NCI-H748 (cell line): ENCODE measurements at regions not wholly inside any gene's neighbourhood (a gene's known extent, or its start where the extent isn't known, plus 50 kb on each side); places are given as distances from the start of the nearest gene placed in this dataset.

Experiments
- DNase-seq: peaks from one replicate; lab custom pipeline; 2025; ENCODE audit not compliant: unreplicated experiment; lab: John Stamatoyannopoulos, UW

DNA sequence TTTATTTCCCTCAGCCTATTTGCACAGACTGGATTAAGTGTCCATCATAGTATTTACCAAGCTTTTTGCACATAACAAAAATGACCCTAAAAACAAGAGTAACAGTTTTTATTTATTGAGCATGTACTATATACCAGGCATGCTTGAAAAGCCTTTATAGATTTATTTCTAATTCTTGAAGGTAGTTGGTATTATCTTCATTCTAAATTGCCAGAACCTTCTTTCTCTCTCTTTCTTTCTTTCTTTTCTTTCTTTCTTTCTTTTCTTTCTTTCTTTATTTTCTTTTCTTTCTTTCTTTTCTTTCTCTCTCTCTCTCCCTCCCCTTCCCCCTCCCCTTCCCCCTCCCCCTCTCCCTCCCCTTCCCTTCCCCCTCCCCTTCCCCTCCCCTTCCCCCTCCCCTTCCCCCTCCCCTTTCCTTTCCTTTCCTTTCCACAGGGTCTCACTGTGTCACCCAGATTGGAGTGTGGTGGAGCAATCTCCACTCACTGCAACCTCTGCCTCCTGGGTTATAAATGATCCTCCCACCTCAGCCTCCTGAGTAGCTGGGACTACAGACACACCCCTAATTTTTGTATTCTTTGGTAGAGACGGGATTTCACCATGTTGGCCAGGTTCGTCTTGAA, 310.9 kb upstream of the RBFOX1 start:
- no peak for DNase-seq

DNA sequence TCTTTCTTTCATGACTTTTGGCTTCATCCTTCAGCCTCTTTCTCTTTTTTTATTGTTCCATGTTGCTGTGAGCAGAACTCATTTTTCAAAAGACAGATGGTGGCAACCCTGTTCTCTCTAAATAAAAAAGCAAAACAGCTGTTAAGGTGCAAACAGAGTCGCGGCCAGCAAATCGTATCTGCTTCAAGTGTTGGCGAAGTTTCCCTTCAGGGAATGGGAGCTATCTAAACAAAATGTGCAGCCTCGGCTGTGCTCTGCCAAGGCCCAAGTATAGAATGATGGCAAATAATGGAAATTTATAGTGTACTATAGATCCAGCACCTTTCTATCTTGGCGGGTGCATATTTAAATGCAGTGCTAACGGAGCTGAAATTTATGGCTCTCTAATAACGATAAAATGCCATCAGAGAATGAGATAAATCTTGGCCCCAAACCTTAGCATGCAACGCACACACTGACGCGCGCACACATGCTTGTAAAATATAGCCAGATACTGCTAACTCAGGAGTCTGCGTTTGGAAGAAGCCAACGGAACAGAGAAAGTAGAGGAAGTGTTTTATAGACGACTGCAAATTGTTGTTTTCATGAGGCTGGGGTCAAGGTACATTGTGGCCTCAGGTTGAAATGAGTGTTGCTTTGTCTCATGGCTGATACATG, 315.5 kb upstream of the RBFOX1 start:
- DNase-seq = no peak

DNA sequence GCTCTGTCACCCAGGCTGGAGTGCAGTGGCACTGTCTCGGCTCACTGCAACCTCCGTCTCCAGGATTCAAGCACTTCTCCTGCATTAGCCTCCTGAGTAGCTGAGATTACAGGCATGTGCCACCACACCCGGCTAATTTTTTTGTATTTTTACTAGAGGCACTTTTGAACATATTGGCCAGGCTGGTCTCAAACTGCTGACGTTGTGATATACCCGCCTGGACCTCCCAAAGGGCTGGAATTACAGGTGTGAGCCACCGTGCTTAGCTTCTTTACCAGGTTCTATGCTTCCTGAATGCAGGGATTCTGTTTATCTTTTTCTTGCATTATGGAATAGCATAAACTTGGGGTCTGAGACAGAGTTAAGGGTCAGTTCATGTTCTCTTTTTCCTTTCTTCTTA, 317.9 kb upstream of the RBFOX1 start:
- DNase-seq = no peak

DNA sequence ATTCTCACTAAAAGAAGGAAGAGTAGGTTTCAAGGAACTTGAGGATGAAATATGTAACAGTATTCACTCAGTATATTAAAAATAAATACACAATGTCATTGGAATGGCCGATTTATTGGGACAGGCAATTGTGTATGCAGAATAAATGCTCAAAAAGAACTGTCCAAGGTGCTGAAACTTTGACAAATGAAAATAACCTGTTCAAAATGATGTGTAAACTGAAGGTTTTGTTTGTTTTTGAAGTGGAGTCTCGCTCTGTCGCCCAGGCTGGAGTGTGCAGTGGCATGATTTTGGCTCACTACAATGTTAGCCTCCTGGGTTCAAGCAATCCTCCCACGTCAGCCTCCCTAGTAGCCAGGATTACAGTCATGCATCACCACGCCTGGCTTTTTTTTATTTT, 318.7 kb upstream of the RBFOX1 start:
- no peak for DNase-seq

DNA sequence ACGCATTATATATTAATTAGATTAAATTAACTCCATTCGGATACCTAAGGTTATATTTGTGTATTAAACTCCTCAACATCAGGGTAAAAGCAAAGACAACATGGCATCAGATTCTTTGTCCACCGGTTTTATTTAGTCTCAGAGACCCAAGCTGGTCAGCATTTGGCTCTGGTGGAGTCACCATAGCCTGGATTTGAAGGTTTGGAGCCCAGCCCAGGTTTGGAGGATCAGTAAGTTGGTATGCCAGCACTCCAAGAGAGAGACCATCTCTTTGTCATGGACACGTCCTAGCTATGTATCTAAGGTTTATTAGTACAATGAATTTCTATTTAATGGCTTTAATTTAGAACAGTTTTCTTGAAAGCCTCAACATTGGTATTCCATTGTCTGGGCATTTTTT, 328.4 kb upstream of the RBFOX1 start:
- no peak for DNase-seq

DNA sequence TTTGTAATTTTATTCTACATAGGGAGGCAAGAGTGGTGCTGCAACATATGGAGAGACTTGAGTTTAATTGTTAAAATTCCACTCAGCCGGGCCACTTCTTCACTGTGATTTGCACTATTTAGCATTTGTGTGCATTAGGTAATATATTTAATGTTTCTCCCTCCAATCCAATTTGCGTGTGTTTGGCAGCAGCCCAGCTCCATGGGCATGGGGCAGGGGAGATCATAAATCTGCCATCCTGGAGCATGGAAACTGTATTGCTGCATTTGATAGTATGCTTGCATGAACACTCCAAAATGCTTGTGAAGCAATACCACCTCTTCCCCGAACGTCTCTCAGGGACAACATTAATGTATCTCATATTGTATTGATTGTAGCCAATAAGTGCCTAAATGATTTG, 339.1 kb upstream of the RBFOX1 start:
- peak; percentile 75 for DNase-seq

DNA sequence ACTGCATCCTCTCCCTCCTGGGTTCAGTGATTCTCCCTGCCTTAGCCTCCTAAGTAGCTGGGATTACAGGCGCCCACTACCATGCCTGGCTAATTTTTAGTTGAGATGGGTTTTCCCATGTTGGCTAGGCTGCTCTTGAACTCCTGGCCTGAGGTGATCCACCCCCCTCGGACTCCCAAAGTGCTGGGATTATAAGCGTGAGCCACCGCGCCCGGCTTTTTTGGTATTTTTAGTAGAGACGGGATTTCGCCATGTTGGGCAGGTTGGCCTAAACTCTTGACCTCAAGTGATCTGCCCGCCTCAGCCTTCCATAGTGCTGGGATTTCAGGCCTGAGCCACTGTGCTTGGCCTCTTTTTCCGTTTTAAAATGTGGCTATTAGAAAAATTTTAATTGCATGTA, 343.8 kb upstream of the RBFOX1 start:
- no peak for DNase-seq

DNA sequence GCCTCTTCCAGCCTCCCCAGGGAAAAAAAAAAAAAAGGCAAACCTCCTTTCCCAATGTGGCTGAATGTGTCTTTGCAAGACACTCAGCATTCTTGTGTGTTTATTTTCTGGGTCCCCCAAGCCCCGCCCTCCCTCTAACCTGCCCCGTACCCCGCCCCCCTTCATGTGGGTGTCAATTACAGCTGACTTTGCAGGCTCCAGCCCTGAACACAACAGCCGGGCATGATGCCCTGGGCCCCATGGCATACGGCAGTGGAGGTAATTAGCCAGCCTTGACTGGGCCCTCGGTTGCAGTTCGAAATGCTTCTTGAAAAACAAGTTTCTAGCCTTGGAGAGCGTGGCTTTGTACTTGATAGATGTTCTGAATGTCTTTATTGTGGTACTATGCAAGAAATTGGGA, 354.7 kb upstream of the RBFOX1 start:
- no peak for DNase-seq

DNA sequence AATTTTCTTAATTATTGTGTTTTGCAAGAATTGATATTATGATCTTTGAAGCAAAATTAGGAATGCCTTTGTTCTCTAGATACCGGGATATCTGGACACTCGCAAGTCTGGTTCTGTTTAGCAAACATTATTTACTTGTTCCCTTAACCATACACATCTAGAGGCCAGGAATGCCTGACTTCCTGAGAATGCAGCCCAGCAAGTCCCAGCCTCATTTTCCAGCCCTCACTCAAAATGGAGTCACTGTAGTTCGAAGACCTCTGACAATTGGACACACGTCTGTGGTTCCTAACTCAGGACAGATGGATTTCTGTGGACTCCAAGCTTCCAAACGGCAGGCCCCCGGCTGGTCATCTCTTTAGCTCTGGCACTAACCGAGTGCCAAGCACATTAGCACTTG, 355.4 kb upstream of the RBFOX1 start:
- DNase-seq = no peak

DNA sequence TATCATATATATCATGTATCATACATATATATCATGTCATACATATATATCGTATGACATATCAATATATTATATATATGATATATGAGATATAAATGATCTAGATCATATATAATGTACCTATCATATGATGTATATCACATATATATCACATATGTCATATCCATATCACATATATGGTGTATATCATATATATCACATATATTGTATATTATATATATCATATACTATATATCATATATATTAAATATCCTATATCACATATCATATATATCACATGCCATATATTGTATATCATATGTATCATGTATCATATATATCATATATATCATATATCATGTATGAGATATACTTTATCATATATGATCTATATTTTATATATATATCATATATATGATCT, 355.9 kb upstream of the RBFOX1 start:
- no peak for DNase-seq

DNA sequence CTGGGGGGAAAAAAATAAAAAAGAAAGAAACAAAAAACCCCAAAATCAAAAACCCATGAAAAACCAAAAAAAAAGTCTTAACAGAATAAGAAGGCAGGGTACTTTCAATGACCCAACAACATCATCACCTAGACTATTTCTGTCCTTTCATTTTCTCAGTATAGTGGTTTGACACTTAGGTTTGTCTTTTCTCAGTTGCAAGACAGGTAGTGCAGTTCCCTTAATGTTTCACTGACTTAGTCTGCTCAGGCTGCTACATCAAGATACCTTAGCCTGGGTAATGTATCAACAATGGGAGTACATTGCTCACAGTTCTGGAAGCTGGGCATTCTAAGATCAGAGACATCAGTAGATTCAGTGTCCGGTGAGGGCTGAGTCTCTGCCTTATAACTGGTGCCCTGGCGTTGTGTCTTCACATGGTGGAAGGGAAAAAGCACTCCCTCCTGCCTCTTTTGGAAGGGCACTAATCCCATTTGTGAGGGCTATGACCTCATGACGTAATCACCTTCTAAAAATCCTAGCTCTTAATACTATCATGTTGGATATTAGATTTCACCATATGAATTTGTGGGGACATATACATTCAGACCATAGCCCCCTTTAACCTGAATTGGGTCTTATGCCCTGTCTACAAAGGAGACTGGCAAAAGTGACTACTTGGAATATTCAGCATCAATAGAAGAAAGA, 362.3 kb upstream of the RBFOX1 start:
- no peak for DNase-seq

DNA sequence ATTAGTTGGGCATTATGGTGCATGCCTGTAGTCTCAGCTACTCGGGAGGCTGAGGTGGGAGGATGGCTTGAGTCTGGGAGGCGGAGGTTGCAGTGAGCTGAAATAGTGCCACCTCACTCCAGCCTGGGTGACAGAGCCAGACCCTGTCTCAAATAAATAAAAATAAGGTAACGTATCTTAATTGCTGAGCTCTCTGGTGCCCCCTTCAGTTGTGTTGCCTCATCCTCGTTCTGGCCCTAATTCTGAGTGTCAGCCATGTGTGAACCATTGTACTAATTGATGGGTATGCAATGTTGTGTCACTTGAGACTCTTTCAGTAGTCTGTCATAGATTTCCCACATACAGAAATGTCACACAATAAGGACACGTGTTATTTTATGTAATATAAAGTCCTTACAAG, 363.1 kb upstream of the RBFOX1 start:
- DNase-seq = no peak

DNA sequence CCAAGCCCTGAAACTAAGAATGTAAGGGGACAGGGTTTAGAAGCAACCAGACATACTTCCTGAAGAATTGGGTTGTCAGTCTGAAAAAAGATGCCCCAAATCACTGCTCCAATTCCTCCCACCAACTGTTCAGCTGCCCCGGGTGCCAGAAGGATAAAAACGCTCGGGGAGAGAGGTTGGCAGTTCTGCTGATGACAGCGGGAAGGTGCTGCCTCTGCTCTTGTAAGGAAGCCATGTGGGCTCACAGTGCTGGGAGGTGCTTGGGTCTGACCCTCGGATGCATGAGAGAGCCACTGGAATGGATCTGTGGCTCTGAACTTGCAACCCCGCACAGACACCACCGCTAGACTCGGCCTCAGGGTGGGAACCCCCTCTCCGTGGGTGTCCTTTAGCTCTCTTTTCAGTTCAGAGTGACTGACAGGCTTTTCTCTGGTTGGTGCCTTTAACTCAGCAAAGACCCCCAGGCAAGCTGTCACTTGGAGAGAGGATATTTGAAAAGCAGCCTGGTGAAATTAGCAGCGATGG, 364.8 kb upstream of the RBFOX1 start:
- no peak for DNase-seq

DNA sequence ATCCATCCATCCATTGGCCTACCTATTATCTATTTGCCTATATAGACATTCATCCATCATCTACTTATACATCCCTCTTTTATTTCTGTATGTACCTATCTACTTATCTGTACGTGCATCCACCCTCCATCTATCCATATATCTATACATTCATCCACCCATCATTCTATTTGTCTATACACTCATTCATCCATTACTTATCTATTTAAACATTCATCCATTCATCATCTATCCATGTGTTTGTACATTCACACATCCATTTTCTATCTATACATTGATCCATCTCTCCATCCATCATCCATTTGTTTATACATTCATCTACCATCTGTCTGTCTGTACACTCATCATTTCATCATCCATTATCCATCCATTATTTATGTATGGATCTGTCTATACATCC, 365.7 kb upstream of the RBFOX1 start:
- DNase-seq = no peak

DNA sequence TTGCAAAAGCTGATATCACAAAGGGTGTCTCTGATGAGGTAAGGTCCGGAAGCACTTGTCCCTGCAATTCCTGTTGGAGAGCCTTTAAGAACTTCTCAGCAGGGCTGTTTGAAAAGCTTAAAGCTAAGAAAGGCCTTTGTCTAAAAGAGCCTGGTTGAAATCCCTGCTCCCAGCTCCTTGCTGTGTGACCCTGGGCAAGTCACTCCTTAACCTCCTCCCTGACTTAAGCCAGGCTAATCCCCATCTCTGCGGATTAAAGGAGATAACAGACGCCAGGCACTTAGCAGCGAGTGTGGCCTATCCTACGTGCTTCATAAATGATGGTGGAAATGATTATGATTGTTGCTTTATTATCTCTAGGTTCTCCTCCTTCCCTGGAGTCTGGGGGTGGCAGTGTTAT, 368.0 kb upstream of the RBFOX1 start:
- no peak for DNase-seq

DNA sequence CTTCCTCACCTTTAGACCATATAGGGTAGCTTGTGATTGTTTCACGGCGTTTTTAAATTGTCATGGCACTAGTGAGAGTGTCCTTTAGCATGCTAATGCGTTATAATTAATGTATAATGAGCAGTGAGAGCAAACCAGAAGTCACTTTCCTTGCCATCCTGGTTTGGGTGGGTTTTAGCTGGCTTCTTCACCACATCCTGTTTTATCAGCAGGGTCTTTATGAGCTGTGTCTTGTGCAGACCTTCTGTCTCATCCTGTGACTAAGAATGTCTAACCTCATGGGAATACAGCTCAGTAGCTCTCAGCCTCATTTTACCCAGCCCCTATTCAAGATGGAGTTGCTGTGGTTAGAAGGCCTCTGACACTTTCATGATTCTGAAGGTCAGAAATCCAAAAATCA, 370.9 kb upstream of the RBFOX1 start:
- DNase-seq = no peak

DNA sequence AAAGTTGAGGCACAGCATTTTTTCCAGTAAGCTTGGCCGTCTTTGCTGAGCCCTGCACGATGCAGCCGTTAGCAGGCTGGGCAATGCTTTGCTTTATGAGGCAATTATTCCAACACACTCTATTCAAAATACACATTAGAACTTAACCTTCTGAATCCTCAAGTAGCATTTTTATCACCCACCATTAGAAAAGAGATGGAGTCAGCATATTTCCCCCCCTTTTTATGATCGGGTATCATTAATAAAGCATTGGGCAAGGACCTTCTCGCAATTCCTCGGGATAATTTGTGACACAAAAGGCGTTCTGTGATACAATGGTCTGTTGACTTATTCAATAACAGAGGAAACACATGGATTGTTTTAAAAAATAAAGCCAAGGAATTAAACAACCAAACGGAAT, 374.5 kb upstream of the RBFOX1 start:
- DNase-seq = no peak

DNA sequence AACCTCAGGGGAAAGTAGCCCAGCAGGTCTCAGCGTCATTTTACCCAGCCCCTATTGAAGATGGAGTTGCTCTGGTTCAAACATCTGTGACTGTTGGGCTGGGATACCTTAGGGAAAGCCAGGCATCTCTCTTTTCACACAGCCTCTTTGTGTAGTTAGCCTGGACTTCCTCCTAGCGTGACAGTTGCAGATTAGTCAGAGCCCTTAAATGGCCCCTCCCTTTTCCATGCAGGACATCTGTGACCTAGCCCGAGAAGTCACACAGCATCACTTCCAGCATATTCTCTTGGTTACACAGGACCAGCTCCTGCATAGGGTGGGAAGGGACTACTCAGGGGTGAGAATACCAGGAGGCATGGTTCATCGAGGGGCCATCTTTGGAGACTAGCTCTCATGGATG, 375.0 kb upstream of the RBFOX1 start:
- DNase-seq = no peak

DNA sequence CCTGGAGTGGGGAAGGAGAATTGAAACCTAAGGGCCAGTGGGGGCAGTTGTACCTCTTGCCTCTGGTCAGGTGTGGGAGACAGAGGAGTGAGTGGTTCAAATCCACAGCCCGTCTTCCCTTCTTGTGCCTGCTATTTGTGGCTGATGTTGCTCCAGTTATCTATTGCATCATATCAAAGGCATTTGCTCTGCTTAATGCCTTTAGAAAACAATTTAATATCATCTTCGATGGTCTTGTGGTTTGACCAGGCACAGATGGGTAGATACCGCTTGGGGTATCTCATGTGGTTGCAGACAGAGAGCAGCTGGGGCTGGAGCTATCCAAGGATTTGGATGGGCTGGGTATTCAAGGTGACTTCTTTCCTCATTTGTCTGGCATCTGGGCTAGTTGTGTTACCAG, 376.1 kb upstream of the RBFOX1 start:
- no peak for DNase-seq

DNA sequence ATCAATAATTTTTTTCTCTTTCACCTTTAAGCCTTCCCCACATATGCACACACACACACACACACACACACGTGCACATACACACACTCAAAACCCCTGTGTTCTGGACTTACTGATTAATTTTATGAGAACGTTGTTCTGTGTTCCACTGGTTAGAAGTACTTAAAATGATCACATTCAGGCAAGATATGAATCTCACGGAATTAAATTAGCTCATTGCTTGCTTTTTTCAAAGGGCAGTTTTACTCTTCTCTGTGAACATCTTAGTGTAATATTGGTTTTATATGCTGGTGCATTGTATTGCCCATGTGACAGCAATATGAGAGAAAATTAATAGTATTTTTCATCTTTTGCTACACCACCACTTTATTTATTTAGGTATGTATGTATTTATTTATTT, 377.3 kb upstream of the RBFOX1 start:
- DNase-seq = no peak

DNA sequence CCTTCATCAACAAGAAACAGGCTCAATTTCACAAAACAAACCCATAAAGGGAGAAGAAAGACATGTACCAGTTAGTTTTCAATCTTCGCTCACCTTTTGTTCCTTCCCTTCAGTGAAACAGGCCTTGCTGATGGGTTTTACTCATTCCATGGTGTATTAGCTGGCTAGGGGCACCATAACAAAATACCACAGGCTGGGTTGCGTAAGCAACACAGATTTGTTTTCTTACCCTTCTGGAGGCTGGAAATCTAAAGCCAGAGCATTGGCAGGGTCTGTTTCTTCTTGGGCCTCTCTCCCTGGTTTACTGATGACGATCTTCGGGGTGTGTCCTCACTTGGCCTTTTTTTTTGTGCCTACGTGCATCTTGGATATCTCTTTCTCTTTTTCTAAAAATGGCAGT, 383.4 kb upstream of the RBFOX1 start:
- DNase-seq = no peak

DNA sequence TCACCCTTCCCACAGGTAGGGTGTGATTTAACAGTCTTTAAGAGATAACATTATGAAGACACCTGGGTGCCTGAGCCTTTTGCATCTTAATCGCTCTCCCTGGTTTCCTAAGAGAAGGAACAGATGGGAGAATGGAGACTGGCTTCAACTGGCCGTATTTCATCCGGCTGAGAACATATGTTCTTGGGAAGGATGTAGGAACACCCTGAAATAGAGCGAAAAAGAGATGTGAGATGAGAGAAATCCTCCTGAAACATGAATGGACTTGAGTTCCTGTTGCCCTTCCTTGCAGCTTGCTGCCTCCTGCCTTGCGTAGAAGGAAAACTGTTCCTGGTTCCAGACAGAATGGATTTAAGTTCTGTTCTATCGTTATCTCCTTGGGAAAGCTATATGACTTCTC, 385.4 kb upstream of the RBFOX1 start:
- no peak for DNase-seq

DNA sequence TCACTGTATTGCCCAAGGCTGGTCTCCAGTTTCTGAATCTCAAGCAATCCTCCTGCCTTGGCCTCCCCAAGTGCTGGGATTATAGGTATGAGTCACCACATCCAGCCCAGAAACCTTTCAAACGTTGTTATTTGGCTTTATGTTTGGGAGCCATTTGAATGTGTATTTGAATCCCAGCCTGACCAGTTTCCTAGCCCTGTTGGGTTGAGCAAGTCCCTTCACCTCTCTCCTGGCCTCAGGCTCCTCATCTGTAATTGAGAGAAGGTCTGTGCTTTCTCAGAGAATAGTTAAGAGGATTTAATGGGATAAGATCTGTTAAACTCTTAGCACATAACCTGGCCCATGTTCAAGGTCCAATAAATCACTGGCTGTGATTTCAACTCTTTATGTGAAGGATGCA, 385.8 kb upstream of the RBFOX1 start:
- no peak for DNase-seq
